GM18511 (cell line): ENCODE measurements at regions not wholly inside any gene's neighbourhood (a gene's known extent, or its start where the extent isn't known, plus 50 kb on each side); places are given as distances from the start of the nearest gene placed in this dataset.

Source experiments
- ATAC-seq: cut with Tn5 transposase; IDR thresholded peaks from one replicate; pipeline ENCODE4 v1.9.1; 2021; ENCODE audit warnings: mild to moderate bottlenecking, moderate library complexity; ENCODE audit not compliant: unreplicated experiment

DNA sequence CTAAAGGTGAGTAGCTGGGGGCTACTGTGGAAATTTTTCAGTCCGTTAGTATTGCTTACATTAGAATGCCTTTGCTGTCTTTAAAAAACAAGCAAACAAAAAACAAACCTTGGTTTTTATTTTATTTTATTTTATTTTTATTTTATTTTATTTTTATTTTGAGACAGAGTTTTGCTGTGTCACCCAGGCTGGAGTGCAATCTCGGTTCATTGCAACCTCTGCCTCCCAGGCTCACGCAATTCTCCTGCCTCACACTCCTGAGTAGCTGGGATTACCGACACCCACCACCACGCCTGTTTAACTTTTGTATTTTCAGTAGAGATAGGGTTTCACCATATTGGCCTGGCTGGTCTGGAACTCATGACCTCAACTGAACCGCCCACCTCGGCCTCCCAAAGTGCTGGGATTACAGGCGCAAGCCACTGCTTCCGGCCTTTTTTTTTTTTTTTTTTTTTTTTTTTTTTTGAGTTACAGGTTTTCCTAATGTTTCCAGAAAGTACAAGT, 732.6 kb downstream of the KCNJ3 start:
- ATAC-seq = no peak

DNA sequence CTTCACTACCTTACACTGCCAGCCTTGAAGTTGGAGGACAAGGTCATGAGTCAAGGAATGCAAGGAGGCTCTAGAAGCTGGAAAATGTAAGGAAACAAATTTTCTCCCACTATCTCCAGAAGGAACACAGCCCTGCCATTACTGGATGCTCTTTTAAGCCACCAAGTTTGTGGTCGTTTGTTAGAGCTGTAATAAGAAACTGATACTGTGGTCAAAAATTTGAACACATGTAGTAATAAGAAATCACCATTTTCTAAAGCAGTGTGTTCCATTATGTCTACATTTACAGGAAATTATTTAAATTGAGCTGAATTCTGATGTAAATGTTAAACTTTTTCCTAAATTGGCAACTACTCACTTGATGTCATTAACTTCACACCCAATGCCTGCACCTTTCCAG, 729.0 kb downstream of the KCNJ3 start:
- no peak for ATAC-seq

DNA sequence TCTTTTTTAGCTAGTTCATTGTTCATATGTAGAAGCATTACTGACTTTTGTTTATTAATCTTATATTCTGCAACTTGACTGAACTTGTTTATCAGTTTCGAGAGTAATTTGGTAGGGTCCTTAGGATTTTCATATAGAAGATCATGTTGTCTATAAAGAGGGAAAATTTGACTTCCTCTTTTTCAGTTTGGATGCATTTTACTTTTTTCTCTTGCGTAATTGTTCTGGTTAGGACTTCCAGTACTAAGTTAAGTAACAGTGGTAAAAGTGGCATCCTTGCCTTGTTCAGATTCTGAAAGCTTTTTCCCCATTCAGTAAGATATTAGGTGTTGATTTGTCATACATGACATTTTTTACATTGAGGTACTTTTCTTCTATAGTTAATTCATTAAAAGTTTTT, 726.0 kb downstream of the KCNJ3 start:
- no peak for ATAC-seq

DNA sequence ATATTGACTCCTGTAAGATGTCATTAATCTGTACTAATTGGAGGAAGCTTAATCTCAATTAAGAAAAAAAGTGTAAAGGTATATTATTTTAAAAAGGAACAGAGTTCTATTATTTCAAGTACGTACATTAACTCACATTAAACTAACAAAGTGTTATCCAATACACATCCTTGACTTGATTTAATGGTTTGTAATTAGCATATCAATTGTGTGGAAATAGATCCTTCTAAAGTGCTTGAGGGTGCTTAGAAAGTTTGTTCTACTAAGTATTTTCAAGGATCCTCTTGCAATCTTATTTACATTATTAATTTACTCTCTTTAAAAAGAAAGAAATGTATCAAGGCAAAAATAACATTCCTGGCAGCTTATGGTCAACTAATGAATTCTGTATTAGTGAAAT, 720.3 kb downstream of the KCNJ3 start:
- no peak for ATAC-seq

DNA sequence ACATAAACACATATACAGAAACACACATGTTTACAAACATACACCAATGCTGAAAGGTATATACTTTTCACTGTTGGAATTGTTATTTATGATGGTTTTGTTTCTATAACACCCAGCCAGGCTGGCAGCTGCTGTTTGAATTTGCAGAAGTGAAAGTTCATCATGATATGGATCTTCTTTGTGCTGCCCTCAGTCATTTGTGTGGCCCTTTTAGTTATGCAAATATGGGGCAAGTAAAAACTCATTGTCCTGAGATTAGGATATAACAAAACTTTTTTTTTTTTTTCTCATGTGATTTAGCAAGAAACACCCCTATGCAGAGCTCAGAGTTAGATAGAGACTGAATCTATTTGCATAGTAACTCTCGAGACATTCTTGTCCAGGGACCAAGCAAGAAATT, 714.1 kb downstream of the KCNJ3 start:
- ATAC-seq = peak; percentile 99

DNA sequence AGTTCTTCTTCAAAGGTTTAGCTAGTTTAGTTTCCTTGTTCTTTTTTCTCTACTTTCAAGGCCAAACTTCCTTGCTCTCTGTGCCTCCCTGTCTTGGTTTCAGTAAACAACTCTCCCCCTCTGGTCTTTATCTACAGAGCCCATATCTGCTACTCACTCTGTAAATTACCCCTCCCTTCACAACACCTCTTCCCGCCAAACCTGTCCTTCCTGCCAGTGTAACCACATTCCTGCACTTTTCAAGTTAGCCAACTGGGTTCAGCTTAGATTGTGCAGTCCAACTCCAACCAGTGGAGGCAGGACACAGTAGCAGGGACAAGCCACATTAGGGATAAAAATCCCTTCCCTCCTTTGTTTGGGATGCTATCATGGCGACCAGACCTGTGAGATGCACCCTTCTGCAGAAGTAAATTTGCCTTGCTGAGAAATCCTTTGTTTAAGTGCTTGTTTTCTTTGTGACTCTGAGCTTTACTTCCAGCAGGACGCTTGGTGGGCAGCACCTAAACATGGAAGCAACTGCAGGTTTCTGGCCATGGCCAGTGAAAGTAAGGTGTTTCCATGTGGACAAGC, 706.0 kb downstream of the KCNJ3 start:
- no peak for ATAC-seq

DNA sequence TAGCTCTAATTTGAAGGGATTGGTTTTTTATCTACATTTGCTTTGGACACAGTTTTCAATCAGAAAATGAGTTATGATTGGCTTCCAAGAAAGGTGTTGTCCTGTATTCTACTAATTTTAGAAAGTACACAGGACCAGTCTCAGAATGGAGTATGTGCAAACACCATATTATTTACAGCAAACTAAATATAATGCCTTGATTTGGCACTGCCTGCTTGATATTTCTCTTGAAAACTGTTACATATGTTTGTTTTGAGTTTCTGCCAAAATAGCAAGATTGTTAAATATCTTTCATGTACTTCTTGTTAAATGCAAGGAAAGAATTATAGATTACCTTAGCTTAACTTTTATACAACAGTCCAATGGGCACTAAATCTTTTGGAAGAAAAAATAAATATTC, 694.9 kb downstream of the KCNJ3 start:
- no peak for ATAC-seq

DNA sequence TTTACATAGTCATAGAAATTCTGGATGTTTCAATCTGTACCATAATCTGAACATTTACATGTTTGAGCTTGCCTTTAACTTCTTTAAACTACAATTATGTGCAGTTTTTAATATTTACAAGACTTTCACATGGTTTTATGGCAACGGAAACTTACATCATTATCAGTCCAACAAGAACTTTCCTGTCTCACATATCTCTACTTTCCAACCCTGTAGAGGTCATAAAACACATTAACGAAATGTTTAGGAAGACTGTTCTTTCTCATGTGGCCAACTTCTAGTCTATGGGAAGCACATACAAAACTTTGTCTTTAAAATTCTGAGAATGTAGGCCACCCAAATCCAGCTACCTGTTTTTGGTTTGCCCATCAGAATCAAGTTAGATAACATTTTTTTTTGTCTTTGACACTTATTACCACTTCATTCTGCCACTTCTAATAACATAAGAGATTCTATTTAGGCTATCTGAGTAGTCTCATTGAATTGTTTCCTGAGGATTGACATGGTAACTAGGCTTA, 693.2 kb downstream of the KCNJ3 start:
- ATAC-seq = no peak

DNA sequence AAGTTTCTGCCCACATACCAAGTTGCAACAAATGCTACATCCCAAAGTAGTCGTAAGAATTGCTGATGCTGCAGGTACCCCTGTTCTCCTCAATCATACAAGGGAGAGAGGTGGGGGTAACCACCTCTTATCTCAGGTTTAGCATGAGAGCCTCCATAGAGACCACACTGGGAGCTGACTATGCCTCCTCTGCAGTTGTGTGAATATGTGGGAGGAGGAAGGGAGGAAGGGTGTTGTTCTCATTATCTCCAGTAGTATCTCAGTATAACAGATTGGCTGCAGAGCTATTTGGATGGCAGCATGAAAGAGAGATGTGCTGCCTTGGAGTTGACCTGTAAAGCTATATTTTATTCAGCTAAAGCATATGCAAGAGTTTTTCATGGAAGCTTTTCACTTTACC, 690.7 kb downstream of the KCNJ3 start:
- no peak for ATAC-seq

DNA sequence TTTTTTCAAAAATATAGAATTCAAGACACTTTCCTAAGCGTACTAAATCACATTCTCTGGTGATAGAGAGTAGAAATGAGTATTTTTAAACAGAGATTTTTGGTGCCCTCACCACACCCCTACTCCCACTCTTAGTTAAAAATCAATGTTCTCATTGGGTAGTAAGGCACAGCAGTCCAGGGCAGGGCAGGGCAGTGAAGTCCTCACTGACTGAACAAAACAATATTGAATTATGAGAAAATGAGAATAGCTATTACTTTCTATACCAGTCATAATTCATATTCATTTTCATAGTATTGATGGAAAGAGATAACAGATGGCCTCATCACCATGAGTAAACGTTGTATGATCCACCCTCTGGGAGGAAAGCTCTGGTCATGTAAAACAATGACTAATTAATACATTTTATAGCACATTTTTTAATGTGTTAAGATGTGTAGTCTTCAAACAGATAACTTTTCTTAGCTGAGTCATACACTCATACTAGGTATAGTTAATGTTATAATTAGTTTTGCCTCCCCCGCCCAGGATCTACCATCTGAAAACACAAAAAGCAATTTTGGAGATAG, 686.1 kb downstream of the KCNJ3 start:
- ATAC-seq = no peak

DNA sequence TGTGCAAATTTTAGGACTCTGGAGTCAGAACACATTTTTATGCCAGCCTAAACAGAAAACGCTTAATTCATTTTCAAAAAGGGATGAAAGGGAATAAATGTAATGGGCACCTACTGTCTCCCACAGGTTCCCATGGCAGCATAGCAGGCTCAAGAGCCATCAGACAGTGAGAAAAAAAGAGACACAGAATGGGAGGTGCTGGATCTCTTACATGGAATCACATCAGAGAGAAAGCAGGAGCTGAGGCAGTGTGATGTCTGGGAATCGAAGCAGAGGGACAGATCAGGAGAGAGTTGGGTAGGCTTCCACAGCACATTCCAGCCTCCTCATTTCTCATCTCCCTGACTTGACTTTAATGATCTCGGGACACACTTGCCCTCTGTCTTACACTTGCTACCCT, 684.3 kb downstream of the KCNJ3 start:
- no peak for ATAC-seq

DNA sequence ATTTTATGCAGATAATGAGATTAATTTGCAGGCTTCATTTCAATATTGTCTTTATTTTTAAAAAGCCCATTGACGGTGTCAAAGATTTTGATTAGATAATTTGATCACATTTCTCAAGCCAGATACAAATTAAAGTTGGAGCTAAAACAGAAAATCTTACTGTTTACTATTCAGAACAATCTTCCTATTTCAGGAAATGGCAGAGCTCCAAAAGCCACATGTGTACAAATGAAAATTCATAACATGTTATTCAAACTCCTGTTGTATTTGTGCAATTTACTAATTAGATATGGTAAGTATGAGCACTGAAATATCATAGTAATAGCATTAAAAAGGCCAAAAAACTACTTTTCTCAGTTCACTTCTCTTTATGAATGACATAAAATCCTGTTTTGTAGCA, 682.9 kb downstream of the KCNJ3 start:
- ATAC-seq = no peak

DNA sequence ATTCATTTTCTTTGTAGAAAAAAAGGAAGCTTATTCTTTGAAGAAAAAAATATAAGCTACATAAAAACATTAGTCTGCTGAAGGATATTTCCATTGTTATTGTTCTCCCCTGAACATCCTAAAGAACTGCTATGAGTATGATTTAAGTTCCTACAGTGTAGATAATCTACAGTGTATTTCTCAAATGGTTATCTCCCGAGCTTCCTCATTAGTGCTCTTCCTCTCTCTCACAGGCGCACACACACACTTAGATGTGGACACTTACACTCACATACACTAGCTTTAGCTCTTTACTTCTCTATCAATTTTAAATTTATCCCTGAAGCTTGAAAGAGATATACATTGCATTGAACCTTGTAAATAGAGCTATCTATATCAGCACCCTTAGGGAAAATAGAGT, 681.0 kb downstream of the KCNJ3 start:
- no peak for ATAC-seq

DNA sequence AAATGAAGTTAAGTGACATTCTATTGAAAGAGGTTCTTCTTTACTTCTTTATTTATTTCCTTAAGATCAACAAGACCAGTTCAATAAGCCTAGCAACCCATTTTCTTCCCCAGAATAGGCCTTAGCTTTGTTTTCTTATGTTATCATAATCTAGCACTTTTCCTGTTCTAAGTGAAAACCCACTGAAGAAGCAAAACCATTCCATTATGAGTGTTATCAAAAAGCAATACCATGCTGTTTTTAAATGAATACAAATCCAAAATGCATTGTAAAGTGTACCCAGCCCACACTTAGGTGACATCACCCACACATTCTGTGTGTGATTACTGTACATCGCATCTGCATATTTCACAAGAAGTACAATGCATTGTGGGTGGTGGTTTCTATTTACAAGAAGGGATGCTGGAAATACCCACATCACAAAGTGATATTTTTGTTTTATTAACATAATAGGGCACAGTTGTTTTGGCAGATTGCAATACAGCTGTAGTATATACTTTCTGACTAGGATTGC, 679.5 kb downstream of the KCNJ3 start:
- peak; percentile 46 for ATAC-seq

DNA sequence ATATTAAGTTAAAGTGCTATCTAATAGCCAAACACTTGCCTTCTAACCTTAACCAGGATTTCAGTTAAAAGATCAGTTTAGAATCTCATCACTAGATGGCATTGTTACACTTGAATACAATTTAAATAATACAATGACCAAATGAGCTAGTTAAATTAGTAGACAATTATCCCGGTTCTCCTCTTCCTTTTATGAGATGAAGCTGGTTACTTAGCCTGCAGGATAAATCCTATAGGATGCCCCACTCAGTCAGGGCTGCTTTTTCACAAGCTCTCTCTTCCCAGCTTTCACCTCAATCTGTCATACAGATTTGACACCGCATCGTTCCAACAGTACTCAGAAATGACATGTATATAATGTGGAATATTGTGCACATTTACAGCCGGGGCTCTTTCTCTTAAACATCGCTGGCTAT, 678.8 kb downstream of the KCNJ3 start:
- ATAC-seq = peak; percentile 57

DNA sequence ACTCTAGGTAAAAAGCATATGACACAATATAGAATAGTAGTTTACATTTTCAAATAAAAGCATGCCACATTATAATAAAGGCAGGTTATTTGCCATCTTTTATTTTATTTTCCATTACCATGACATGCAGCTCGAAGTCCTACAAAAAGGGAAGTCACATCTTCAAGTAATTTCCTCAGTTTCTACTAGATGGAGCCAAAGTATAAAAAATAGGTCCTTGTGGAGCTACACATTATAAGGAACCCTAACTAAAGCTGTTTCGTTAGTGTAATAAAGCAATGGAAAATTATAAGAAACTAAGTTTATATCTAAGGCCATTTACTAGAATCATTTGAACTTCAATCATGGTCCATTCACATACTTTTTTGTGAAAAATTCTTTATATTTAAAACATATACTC, 674.5 kb downstream of the KCNJ3 start:
- no peak for ATAC-seq

DNA sequence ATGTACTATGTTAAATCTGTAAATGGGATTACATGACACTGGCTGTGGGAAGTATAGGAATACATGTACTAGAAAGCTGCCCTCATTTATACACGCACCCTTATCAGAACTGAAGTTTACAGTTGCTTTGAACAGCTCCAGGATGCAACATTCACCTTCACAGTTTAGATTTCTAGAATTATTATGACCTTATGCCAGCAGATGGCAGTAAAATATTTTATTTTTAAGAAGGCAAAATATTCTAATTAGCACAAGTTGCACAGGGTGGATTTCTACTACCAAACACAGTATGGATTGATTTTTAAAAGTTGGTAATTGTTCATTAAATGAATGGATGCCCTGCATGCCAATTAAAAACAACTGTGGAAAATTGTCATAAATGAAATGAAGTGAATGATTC, 670.4 kb downstream of the KCNJ3 start:
- ATAC-seq = peak; percentile 67

DNA sequence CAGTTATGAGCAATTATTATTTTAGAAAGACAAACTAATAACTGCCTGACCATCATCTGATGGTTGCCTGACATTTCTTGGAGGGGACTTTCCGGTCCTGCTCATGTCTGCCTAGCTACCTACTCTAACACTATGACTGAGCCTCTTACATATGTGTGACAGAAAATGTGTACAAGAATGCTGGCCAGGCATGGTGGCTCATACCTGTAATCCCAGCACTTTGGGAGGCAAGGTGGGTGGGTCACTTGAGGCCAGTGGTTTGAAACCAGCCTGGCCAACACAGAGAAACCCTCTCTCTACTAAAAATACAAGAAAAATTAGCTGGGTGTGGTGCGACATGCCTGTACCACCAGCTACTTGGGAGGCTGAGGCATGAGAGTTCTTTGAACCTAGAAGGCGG, 666.3 kb downstream of the KCNJ3 start:
- ATAC-seq = no peak

DNA sequence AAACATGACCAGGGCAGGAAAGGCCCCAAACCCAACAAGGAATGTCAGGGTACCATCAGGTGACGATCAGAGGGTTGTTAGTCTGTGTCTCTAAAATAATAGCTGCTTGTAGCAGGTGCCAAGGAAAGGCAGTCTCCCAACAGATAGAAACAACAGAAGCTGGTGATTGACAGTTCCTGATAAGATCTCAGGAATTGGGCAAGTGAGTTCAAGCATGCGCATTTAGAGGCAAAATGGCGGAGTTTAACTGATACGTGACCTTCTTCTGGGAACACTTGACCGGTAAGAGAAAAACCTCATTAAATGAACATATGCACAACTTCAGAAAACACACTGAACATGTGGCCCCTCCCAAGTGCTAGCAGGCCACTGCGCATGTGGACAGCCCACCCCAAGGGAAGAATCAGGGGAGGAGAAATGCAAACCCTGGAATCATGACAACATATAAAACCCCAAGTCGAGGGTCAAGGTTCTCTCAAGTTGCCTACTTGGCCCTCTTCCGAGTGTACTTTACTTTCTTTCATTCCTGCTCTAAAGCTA, 664.9 kb downstream of the KCNJ3 start:
- ATAC-seq = no peak

DNA sequence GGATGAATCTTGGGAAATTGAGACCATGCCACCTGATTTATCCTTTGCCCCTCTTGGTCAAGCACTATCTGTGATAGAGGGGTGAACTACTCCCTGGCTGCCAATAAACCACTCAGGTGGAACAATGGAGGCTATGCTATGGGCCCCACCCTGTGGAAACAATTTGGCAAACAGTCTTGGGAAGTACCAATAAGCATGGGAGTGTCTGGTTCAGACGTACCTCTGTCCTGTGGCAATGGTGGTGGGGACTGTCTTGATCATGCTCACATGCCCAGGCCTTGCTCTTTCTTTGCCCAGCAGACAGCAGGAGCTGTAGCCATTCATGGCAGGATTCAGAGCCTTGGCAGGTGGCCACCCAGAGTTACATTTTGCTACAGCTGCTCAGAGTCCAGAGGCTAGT, 658.7 kb downstream of the KCNJ3 start:
- ATAC-seq = no peak

DNA sequence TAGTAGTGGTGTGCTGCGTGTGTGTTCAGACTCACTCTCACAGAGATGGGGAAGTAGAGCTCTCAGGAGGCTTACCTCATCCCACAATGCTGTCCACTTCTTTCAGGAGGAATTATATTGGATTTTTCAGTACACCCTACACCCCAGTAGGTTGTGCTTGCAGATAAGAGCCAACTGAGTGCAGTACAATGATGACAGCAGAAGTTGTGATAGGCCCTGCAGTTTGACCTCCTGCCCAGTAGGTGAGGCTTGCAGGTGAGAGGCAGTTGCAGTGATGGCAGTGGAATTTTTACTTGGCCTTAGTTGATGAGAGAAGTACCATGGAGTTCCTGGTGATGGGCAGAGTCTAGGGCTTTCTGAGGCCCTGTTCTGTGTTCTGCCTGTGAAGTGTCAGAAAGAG, 657.8 kb downstream of the KCNJ3 start:
- ATAC-seq = no peak

DNA sequence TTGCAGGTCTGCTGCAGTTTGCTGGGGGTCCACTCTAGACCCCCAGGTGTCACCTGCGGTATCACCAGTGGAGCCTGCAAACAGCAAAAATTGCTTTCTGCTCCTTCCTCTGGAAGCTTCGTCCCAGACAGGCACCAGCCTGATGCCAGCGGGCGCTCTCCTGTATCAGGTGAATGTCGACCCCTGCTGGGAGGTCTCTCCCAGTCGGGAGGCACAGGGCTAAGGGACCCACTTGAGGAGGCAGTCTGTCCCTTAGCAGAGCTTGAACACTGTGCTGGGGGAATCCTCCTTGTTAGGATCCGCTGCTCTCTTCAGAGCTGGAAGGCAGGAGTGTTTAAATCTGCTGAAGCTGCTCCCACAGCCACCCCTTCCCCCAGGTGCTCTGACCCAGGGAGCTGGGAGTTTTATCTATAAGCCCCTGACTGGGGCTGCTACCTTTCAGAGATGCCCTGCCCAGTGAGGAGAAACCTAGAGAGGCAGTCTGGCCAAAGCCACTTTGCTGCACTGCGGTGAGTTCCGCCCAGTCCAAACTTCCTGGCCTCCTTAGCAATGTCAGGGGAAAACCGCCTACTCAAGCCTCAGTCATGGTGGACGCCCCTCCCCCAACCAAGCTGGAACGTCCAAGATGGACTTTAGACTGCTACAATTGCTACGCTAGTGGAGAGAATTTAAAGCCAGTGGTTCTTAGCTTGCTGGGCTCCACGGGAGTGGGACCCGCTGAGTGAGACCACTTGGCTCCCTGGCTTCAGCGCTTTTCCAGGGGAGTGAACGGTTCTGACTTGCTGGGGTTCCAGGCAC, 652.5 kb downstream of the KCNJ3 start:
- no peak for ATAC-seq
